ENCODE measurements at regions not wholly inside any gene's neighbourhood (a gene's known extent, or its start where the extent isn't known, plus 50 kb on each side); places are given as distances from the start of the nearest gene placed in this dataset.

DNA sequence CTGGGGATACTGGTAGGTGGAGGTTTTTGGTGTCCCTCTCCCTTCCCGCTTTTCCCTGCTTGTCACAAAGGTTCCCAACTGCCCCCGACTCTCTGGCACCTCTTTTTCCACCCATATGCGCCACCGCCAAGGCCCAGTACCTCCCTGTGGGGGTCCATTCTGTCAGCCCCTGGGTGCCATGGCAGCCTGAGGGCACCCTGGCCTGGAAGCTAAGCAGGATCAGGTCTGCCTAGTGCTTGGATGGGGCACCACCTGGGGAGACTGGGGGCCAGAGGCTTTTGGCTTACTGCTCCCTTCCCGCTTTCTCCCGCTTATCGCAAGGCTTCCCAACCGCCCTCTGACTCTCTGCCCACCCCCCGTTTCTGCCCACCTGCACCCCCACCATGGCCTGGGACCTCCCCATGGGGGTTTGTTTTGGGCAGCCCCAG is 2286.4 kb downstream of the TP53TG3F start:
- DNase-seq = no peak
- in situ Hi-C loops (cut with HindIII; ENCODE audit: low pct_ligation_motif_present, low pct_unique_long_range_greater_than_20kb, low sequenced_read_pairs) = no loop called here

DNA sequence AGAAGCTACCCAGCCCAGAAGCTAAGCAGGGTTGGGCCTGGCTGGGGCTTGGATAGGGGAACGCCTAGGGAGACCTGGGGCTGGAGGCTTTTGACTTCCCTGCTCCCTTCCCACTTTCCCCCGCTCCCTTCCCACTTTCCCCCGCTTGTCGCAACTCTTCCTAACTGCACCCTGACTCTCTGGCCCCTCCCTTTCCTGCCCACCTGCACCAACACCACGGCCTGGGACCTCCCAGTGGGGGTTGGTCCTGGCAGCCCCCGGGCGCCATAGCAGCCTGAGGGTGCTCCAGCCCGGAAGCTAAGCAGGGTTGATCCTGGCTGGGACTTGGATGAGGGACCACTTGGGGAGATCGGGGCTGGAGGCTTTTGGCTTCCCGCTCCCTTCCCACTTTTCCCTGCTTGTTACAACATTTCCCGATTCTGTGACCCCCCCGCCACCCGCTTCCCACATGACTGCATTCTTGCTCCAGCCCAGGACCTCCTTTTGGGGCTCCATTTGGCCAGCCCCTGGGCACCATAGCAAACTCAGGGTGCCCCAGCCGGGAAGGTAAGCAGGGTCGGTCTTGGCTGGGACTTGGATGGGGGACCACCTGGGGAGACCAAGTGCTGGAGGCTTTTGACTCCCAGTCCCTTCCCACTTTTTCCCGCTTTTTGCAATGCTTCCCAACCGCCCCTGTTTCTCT is 2287.0 kb downstream of the TP53TG3F start:
- in situ Hi-C loops (cut with HindIII; ENCODE audit: low pct_ligation_motif_present, low pct_unique_long_range_greater_than_20kb, low sequenced_read_pairs) = no loop called here
- no peak for DNase-seq

DNA sequence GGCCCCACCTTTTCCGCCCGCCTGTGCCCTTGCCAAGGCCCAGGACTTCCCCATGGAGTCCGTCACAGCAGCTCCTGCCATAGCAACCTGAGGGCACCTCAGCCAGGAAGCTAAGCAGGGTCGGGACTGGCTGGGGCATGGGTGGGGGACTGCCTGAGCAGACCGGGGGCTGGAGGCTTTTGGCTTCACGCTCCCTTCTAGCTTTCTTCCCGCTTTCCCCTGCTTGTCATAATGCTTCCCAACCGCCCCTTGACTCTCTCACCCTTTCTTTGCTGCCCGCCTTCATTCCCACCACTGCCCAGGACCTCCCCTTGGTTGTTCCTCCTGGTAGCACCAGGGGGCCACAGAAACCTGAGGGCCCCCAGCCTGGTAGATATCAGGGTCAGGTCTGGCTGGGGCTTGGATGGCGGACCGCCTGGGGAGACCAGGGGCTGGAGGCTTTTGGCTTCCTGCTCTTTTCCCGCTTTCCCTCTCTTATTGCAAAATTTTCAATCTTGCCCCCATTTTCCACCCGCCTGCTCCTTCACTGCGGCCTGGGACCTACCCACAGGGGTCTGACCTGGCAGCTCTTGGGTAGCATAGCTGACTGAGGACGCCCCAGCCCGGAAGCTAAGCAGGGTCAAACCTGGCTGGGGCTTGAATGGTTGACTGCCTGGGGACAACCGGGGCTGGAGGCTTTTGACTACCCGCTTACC is 2287.7 kb downstream of the TP53TG3F start:
- DNase-seq = no peak
- in situ Hi-C loops (cut with HindIII; ENCODE audit: low pct_ligation_motif_present, low pct_unique_long_range_greater_than_20kb, low sequenced_read_pairs) = no loop called here

DNA sequence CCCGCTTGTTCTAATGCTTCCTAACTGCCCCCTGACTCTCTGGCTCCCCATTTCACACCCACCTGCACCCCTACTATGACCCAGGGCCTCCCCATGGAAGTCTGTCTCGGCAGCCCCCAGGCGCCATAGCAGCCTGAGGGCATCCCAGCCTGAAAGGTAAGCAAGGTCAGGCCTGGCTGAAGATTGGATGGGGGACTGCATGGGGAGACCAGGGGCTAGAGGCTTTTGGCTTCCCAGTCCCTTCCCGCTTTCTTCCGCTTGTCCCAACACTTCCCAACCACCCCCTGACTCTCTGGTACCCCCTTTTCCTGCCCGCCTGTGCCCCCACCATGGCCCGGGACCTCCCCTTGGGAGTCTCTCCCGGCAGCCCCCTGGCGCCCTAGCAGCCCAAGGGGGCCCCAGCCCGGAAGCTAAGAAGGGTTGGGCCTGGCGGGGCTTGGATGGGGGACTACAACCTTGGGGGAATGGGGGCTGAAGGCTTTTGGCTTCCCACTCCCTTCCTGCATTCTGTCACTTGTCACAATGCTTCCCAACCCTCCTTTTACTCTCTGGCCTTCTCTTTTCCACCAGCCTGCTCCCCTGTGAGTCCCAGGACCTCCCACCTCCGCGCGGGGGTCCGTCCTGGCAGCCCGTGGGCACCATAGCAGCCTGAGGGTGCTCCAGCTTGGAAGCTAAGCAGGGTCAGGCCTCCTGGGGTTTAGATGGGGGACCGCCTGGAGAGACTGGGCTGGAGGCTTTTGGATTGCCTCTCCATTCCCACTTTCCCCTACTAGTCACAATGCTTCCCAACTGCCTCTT is 2288.4 kb downstream of the TP53TG3F start:
- DNase-seq = no peak
- in situ Hi-C loops (cut with HindIII; ENCODE audit: low pct_ligation_motif_present, low pct_unique_long_range_greater_than_20kb, low sequenced_read_pairs) = no loop called here

DNA sequence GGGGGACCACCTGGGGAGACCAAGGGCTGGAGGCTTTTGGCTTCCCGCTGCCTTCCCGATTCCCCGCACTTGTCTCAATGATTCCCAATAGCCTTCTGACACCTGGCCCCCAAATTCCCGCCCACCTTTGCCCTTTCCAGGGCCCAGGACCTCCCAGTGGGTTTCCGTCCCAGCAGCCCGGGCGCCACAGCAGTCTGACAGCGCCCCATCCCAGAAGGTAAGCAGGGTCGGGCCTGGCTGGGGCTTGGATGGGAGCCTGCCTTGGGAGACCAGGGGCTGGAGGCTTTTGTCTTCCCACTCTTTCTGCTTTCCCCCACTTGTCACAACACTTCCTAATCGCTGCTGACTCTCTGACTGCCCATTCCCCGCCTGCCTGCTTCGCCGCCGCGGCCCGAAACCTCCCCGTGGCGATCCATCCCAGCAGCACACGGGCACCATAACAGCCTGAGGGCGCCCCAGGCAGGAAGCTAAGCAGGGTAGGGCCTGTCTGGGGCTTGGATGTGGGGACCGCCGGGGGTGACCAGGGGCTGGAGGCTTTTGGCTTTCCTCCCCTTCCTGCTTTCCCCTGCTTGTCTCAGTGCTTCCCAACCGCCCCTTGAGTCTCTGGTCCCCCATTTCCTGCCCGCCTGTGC is 2289.3 kb downstream of the TP53TG3F start:
- in situ Hi-C loops (cut with HindIII; ENCODE audit: low pct_ligation_motif_present, low pct_unique_long_range_greater_than_20kb, low sequenced_read_pairs) = no loop called here
- no peak for DNase-seq

DNA sequence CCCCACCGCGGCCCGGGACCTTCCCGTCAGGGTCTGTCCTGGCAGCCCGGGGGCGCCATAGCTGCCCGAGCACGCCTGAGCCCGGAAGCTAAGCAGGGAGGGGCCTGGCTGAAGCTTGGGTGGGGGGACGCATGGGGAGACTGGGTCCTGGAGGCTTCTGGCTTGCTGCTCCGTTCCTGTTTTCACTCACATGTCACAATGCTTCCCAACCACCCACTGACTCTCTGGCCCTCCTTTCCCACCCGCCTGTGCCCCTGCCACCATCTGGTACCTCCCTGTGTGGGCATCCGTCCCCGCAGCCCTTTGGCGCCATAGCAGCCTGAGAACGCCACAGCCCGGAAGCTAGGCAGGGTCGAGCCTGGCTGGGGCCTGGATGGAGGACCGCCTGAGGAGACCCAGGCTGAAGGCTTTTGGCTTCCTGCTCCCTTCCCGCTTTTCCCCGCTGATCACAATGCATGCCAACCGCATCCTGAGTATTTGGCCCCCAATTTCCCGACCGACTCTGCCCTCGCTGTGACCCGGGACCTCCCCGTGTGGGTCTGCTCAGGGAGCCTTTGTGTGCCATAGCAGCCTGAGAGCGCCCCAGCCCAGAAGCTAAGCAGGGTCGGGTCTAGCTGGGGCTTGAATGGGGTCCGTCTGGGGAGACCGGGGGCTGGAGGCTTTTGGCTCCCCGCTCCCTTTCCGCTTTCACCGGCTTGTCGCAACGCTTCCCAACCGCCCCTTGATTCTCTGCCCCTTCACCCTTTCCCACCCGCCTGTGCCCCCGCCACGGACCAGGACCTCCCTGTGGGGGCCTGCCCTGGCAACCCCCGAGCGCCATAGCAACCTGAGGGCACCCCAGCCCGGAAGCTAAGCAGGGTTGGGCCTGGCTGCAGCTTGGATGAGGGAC is 2290.1 kb downstream of the TP53TG3F start:
- DNase-seq = no peak
- in situ Hi-C loops (cut with HindIII; ENCODE audit: low pct_ligation_motif_present, low pct_unique_long_range_greater_than_20kb, low sequenced_read_pairs) = loop anchor here (25.0 kb wide), 1 partner anchor 112 kb away; no protein-coding TSS in a partner anchor

DNA sequence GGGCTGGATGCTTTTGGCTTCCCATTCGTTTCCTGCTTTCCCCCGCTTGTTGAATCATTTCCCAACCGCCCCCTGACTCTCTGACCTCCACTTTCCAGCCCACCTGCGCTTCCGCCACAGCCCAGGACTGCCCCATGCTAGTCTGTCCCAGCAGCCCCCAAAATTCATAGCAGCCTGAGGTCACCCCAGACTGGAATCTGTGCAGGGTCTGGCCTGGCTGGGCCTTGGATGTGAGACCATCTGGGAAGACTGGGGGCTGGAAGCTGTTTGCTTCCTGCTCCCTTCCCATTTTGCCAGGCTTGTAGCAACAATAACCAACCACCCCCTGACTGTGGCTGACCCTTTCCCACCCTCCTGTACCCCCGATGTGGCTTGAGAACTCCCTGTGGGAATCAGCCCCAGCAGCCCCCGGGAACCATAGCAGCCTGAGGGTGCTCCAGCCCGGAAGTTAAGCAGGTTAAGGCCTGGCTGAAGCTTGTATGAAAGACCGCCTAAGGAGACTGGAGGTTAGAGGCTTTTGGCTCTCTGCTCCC is 2290.8 kb downstream of the TP53TG3F start:
- no peak for DNase-seq
- in situ Hi-C loops (cut with HindIII; ENCODE audit: low pct_ligation_motif_present, low pct_unique_long_range_greater_than_20kb, low sequenced_read_pairs) = loop anchor here (25.0 kb wide), 1 partner anchor 113 kb away; no protein-coding TSS in a partner anchor

DNA sequence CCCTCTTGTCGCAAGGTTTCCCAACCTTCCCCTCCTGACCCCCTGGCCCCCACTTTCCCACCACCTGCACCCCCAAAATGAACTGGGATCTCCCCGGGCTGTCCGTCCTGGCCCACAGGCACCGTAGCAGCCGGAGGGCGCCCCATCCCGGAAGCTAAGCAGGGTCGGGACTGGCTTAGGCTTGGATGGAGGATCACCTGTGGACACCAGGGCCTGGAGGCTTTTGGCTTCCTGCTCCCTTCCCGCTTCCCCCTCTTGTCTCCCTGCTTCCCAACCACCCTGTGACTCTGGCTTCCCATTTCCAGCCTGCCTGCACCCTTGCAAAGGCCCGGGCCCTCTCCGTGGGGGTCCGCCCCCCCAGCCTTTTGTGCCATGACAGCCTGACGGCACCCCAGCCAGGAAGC is 2291.3 kb downstream of the TP53TG3F start:
- in situ Hi-C loops (cut with HindIII; ENCODE audit: low pct_ligation_motif_present, low pct_unique_long_range_greater_than_20kb, low sequenced_read_pairs) = loop anchor here (25.0 kb wide), 1 partner anchor 113 kb away; no protein-coding TSS in a partner anchor
- DNase-seq = no peak

DNA sequence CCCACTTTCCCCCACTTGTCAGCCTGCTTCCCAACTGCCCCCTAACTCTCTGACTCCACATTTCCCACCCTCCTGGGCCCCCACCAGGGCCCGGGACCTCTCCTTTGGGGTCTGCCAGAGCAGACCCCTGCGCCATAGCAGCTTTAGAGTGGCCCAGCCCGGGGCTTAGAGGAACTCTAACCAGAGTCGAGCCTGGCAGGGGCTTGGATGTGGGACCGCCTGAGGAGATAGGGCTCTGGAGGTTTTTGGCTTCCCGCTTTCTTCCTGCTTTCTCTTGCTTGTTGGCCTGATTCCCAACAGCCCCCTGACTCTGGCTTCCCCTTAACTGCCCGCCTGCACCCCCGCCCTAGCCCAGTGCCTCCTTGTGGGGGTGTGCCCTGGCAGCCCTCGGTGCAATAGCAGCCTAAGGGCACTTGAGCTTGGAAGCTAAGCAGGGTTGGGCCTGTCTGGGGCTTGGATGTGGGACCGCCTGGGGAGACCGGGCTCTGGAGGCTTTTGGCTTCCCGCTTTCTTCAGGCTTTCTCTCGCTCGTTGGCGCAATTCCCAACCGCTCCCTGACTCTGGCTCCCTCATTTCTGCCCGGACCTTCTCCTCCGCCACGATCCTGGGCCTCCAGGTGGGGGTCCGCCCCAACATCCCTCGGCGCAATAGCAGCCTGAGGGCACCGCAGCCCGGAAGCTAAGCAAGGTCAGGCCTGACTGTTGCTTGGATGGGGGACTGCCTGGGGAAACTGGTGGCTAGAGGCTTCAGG is 2292.0 kb downstream of the TP53TG3F start:
- DNase-seq = no peak
- in situ Hi-C loops (cut with HindIII; ENCODE audit: low pct_ligation_motif_present, low pct_unique_long_range_greater_than_20kb, low sequenced_read_pairs) = loop anchor here (25.0 kb wide), 1 partner anchor 114 kb away; no protein-coding TSS in a partner anchor

DNA sequence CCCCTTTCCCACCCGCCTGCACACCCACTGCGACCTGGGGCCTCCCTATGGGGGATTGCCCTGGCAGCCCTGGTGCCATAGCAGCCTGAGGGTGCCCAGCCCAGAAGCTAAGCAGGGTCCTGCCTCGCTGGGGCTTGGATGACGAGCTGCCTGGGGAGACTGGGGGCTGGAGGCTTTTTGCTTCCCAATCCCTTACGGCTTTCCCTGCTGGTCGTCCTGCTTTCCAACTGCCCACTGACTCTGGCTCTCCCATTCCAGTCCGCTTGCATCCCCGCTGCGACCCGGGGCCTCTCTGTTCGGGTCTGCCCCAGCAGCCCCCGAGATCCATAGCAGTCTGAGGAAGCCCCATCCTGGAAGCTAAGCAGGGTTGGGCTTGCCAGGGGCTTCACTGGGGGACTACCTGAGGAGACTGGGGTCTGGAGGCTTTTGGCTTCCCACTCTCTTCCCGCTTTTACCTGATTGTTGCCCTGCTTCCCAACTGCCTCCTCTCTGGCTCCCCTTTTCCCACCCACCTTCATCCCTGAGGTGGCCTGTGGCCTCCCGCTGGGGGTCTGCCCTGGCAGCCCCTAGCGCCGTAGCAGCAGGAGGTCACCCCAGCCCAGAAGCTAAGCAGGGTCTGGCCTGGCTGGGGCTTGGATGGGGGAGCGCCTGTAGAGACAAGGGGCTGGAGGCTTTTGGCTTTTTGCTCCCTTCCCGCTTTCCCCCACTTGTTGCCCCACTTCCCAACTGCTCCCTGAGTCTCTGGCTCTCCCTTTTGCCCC is 2292.8 kb downstream of the TP53TG3F start:
- no peak for DNase-seq
- in situ Hi-C loops (cut with HindIII; ENCODE audit: low pct_ligation_motif_present, low pct_unique_long_range_greater_than_20kb, low sequenced_read_pairs) = loop anchor here (25.0 kb wide), 1 partner anchor 115 kb away; no protein-coding TSS in a partner anchor

DNA sequence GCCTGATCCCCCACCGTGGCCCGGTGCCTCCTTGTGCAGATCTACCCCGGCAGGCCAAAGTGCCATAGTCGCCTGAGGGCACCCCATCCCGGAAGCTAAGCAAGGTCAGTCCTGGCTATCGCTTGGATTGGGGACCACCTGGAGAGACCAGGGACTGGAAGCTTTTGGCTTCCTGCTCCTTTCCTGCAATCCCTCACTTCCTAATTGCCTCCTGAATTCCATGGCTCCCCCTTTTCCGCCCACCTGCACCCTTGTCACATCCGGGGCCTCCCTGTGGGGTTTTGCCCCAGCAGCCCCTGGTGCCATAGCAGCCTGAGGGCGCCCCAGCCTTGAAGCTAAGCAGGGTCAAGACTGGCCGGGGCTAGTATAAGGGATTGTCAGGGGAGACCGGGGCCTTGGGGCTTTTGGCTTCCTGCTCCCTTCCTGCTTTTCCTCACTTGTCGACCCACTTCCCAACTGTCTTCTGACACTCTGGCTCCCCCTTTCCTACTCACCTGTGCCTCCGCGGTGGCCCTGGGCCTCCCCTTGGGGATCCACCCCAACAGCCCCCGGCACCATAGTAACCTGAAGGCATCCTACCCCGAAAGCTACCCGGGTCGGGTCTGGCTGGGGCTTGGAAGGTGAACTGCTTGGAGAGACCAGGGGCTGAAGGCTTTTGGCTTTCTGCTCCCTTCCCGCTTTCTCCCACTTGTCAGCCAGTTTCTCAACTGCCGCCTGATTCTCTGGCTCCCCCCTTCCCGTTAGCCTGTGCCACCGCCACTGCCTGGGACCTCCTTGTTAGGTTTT is 2293.6 kb downstream of the TP53TG3F start:
- in situ Hi-C loops (cut with HindIII; ENCODE audit: low pct_ligation_motif_present, low pct_unique_long_range_greater_than_20kb, low sequenced_read_pairs) = loop anchor here (25.0 kb wide), 1 partner anchor 116 kb away; no protein-coding TSS in a partner anchor
- no peak for DNase-seq

DNA sequence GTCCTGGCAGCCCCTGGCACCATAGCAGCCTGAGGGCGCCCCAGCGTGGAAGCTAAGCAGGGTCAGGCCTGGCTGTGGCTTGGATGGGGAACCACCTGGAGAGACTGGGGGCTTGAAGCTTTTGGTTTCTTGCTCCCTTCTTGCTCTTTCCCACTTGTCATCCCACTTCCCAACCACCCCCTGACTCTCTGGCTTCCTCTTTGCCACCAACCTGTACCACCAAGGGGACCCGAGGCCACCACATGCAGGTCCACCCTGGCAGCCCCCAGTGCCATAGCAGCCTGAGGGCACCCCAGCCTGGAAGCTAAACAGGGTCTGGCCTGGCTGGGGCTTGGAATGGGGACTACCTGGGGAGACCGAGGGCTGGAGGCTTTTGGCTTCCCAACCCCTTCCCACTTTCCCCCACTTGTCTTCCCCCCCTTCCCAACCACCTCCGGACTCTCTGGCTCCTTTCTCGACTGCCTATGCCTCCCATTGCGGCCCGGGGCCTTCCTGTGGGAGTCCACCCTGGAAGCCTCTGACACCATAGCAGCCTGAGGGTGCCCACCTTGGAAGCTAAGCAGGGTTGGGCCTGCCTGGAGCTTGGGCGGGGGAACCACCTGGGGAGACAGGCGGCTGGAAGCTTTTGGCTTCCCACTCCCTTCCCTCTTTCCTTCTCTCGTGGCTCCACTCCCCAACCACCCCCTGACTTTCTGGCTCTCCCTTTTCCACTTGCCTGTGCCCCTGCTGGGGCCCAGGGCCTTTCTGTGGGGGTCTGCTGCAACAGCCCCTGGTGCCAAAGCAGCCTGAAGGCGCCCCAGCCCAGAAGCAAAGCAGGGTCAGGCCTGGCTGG is 2294.4 kb downstream of the TP53TG3F start:
- in situ Hi-C loops (cut with HindIII; ENCODE audit: low pct_ligation_motif_present, low pct_unique_long_range_greater_than_20kb, low sequenced_read_pairs) = loop anchor here (25.0 kb wide), 1 partner anchor 116 kb away; no protein-coding TSS in a partner anchor
- DNase-seq = no peak

DNA sequence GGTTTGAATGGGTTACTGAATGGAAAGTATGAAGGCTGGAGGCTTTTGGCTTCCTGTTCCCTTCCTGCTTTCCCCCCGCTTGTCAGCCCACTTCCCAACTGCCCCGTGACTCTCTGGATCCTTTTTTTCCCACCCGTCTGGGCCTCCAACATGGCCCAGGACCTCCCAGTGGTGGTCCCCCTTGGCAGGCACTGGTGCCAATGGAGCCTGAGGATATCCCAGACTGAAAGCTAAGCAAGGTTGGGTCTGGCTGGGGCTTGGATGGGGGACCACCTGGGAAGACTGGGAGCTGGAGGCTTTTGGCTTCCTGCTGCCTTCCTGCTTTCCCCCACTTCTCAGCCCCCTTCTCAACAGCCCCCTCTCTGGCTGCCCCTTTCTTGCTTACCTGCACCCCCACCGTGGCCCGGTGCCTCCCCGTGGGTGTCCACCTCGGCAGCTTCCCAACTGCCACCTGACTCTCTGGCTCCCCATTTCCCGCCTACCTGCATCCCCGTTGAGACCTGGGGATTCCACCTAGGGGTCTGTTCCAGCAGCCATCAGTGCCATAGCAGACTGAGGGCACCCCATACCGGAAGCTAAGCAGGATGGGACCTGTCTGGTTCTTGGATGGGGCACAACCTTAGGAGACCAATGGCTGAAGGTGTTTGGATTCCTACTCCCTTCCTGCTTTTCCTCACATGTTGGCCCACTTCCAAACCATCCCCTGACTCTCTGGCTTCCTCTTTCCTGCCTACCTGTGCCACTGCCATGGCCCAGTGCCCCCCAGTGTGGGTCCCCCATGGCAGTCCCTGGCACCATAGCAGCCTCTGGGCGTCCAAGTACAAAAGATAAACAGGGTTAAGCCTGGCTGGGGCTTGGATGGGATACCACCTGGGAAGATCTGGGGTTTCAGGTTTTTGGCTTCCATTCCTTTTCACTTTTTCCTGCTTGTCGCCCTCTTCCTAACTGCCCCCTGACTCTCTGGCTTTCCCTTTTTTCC is 2295.3 kb downstream of the TP53TG3F start:
- no peak for DNase-seq
- in situ Hi-C loops (cut with HindIII; ENCODE audit: low pct_ligation_motif_present, low pct_unique_long_range_greater_than_20kb, low sequenced_read_pairs) = loop anchor here (25.0 kb wide), 1 partner anchor 117 kb away; no protein-coding TSS in a partner anchor

DNA sequence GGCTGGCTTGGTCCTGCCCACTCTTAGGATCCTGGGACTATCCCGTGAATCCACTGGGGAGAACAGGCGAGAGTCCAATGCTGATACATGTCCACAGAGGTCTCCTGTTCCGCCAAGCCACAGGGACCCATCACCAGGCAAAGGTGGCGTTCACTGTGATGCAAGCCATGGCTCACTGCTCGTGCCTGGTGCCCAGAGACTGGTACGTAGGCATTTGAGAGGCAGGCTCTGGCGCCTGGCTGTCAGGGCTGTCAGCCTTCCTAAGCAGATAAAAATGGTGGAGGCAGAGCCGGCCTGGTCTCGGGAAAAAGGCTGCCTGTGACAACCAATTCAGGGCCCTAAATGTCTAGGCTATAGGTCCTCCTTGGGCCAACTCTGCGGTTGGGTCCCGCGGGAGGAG is 2329.0 kb downstream of the TP53TG3F start:
- no peak for DNase-seq
- in situ Hi-C loops (cut with HindIII; ENCODE audit: low pct_ligation_motif_present, low pct_unique_long_range_greater_than_20kb, low sequenced_read_pairs) = no loop called here

Measured in ACHN (cell line).